AG20443 (cell line): ENCODE measurements at regions not wholly inside any gene's neighbourhood (a gene's known extent, or its start where the extent isn't known, plus 50 kb on each side); places are given as distances from the start of the nearest gene placed in this dataset.
"Not testable (repeated sequence)": the region's sequence is repeated elsewhere in the genome, so short reads cannot be mapped to it uniquely, and the experiment has no call there.

Experiments
- DNase-seq: peaks from one replicate; pipeline ENCODE4 v3.0.0; 2012; ENCODE audit warnings: low spot score, mixed read lengths

GRCh38 chr10:16117305-16117695 is 257.0 kb upstream of the MINDY3 start:
- DNase-seq = no peak

DNA sequence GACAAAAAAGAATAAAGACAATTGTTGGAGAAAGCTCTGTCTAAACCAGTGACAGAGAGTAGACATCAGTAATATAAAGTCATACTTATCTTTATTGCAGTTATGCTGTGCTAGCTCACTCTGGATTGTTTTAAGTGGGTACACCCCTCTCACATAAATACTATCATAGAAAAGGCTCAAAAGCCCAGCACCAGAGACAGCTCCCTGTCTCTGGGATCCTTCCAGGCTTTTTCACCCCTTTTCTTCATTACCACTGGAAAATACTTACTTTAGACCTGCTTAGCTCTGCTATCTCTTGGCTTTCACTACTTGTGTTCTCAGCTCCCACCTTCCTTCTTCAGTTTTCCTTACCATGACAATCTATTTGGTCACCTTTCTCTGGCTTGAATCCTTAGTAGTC is 259.1 kb upstream of the MINDY3 start:
- no peak for DNase-seq

DNA sequence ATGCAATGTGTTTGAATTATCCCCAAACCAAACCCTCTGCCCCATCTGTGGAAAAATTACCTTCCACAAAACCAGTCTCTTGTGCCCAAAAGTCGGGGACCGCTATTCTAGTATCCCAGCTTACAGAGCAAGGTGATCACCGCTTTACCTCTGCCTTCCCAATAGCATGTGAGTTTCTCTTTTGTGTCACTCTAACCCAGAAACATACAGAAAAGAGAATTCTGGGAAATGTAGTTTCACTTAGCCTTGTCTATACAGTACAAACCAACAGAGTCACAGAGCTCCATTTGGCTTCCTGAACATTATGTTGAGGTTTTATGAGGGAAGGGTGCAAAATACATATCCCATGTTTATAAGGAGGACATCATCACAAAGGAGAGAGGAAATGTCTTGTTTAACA is 260.3 kb upstream of the MINDY3 start:
- DNase-seq = no peak

GRCh38 chr10:16141499-16141898 is 281.2 kb upstream of the MINDY3 start:
- DNase-seq = no peak

- no peak for DNase-seq
Measured at GRCh38 chr10:16146993-16147392, 286.7 kb upstream of the MINDY3 start.

GRCh38 chr10:16155834-16156233 is 281.0 kb upstream of the PTER start:
- DNase-seq = no peak

DNA sequence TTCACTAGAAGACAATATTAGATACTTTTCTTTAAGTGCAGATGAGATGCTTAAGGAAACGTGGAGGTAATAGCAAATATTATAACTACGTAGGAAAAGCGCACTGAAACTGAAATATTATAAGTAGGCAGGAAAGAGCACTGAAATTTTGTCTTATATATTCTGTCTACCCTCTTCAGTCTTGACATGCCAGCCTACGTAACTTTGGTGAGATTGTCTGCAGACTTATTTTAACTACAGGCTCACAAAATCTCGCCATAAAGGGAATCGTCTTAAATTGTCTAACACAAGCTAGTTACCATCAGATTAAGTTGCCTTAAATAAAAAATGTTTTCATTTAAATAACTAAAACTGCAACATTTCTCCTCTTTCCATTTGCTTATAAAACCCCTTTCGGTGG is 280.1 kb upstream of the PTER start:
- DNase-seq = no peak

- DNase-seq = not testable (repeated sequence)
Measured at GRCh38 chr10:16165067-16165466, 271.7 kb upstream of the PTER start.

GRCh38 chr10:16182144-16182543 is 254.7 kb upstream of the PTER start:
- no peak for DNase-seq

DNA sequence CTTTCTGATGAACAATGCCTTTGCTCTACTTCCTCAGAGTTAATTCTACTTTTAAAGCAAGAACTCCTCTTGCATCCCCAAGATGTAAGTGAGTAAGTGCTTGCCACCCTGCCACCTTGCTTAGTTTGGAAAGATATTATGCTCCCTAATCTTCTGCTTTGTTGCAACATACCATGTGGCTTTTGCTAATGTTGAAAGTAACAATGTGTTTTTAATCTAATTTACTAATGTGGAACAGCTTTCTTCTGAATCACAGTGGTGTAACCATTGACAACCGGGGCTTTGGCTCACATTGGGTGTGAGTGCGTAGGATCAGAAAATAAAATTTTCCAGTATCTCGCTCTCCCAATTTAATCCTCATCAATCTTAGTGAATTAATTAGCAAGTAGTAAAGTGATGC is 254.1 kb upstream of the PTER start:
- peak; percentile 29 for DNase-seq

DNA sequence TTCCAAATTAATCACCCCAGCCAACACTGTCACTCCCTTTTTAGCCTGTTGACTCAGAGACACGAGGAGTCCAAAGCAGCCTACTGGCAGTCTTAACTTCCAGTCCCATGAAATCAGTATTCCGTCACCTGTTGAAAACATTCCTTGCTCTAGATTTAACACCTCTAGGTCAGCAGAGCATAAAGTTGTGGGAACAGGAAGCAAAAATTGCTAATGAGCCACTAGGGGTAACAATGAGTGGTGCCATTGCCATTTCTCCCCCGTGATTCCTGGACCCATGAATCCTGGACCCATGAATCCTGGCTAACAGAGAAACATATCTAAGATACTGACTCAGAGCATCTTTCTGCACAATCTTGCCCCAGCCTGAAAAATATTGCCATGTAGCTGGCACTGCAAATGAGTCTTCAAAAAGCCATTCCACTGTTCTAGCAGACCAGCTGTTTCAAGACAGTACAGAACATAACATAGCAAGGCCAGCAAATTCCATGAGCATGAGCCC is 252.7 kb upstream of the PTER start:
- no peak for DNase-seq

DNA sequence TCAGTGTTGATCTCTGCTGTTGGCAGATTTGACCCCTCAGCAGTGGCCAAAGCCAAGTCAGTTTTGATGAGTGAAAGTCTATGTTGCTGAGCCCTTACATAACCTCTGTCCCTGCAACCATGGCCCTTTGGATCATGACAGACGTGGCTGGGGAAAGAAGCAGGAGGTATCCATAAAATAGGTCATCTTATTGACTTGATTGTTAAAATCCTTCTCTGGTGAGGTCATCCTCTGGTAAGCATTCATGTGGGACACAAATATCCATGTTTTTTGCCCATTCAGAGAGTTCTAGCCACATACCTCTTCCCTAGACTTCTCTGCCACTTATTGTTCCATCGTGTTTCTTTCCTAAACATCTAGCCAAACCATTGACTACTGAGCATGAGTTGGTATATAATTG is 251.9 kb upstream of the PTER start:
- no peak for DNase-seq

DNA sequence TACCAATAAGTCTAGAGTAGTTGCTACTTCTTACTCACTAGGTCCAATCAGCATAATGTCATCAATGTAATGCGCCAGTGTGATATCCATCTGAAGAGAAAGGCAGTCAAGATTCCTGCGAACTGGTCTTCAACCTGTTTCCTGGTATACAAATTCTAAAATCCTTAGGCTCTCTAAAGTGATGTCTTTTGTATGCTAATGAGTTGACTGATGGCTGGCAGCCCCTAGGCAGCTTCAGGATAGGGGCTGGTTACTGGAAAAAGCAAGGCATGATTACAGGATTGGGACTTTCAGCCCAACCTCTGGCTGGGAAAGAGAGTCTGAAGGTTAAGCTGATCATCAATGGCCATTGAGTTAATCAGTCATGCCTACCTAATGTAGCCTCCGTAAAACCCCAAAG is 250.2 kb upstream of the PTER start:
- DNase-seq = no peak

GRCh38 chr10:16187161-16187560 is 249.6 kb upstream of the PTER start:
- no peak for DNase-seq

- no peak for DNase-seq
Measured at GRCh38 chr10:16192337-16192736, 244.5 kb upstream of the PTER start.

GRCh38 chr10:16193241-16193640 is 243.6 kb upstream of the PTER start:
- no peak for DNase-seq

GRCh38 chr10:16195178-16195769 is 241.5 kb upstream of the PTER start:
- DNase-seq = no peak

DNA sequence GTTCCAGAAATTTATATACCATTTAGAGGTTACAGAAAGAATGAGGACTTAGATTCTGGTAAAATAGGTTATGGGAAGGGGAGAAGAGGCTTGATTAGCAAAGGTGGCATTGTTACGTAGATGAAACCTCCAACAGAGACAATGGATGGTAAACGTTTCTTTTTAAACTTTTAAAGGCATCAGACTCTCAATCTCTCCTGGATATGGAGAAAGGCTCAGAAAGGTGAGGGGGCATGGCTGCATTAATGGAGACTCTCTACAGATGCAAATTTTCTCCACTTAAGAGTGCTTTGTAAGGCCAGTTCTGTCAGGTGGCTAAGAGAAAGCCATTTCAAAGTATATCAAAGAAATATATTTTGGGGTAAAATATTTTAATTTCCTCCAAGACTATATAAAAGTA is 240.9 kb upstream of the PTER start:
- DNase-seq = no peak

DNA sequence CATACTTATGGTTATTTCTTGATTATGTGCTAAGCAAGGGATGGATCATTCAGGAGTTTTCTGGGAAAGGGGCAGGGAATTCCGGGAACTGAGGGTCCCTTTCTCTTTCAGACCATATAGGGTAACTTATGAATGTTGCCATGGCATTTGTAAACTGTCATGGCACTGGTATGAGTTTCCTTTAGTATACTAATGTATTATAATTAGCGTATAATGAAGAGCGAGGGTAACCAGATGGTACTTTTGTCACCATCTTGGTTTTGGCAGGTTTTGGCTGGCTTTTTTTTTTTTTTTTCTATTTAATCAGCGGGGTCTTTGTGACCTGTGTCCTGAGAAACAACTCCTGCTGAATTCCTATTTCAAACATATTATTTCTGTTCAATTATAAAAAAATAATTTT is 237.6 kb upstream of the PTER start:
- DNase-seq = no peak

GRCh38 chr10:16223618-16224017 is 213.2 kb upstream of the PTER start:
- DNase-seq = not testable (repeated sequence)

- no peak for DNase-seq
Measured at GRCh38 chr10:16227674-16228073, 209.1 kb upstream of the PTER start.

- no peak for DNase-seq
Measured at GRCh38 chr10:16231176-16231575, 205.6 kb upstream of the PTER start.

DNA sequence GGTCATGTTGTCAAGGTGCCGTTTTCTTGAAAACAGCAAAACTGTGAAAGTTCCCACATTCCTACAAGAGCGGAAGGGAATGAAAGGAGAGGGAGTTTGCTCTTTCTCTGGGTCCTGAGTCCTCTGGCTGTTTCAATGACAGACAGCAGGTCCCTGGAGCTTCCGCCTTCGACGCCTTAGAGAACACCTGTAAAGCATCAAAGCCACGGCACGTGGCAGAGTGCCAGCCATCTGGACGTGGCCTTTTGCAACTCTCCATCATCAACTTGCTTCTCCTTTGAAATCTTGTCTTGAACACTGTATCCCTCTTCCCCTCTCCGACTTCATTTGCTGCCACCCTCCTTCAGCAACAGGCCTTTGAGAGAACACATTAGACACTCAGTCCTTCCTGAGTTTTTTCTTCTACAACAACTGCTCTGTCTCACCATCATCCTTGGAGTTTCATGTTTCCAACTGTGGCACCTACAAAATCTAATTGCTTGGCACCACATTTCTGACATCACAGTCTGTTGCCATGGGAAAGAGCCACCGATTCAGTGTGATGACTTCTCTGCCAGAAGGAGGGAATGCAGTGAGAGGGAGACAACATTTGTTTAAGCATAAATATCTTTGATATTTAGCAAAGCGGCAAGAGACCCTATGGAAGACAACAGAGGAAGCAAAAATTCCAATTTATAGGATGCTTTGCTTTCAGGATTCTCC is 204.9 kb upstream of the PTER start:
- no peak for DNase-seq

DNA sequence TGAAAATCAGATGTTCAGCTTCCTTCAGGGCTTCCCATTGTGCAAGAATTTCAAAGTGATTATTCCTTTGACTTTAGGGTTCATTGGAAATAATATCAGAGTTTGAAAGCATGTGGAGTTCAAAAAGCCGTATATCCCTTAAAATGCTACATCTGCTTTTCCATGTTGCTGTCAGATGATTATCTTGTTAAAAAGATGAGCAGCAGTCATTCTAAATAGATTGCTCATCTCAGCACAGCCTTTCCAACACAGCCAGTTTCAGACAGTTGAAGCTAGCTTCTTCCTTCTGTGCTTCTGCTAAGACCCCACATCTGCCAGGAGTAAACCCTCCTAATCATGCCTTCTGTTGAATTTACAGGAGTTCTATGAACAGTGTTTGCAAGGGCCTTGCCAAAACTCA is 204.4 kb upstream of the PTER start:
- no peak for DNase-seq
